Keratinocyte (primary cell): ENCODE measurements at regions not wholly inside any gene's neighbourhood (a gene's known extent, or its start where the extent isn't known, plus 50 kb on each side); places are given as distances from the start of the nearest gene placed in this dataset.

Experiments
- DNase-seq: peaks from one replicate; pipeline ENCODE4 v3.0.0-alpha.2; 2011; ENCODE audit warnings: low read depth, missing footprints, low spot score
- FAIRE-seq: peaks from 2 replicates; lab custom pipeline; 2011; peaks lifted over from hg19 to GRCh38; lab: Jason Lieb, UNC
- H2AFZ ChIP-seq: 2 replicates; pipeline ENCODE4 v1.6.0; 2012; ENCODE audit warnings: low read length, control low read depth, inconsistent platforms; ENCODE audit not compliant: control insufficient read depth
- H3K27ac ChIP-seq: 2 replicates; pipeline ENCODE4 v1.5.1; 2011; ENCODE audit warnings: low read length; ENCODE audit not compliant: control insufficient read depth, insufficient read depth
- H3K27me3 ChIP-seq: 3 replicates; pipeline ENCODE4 v1.6.0; 2011; ENCODE audit warnings: low read length; ENCODE audit not compliant: control insufficient read depth, insufficient read depth; ENCODE audit errors: extremely low read depth
- H3K36me3 ChIP-seq, 2 experiments: 2 replicates in 1 of 2; 3 replicates in 1 of 2; pipeline ENCODE4 v1.5.1; 2011; ENCODE audit warnings: low read length in 2 of 2, mild to moderate bottlenecking in 1 of 2; ENCODE audit not compliant: control insufficient read depth in 2 of 2, insufficient read depth in 2 of 2; ENCODE audit errors: extremely low read depth in 1 of 2
- H3K4me1 ChIP-seq: 3 replicates; pipeline ENCODE4 v1.5.1; 2011; ENCODE audit warnings: low read length; ENCODE audit not compliant: control insufficient read depth, insufficient read depth; ENCODE audit errors: extremely low read depth
- H3K4me2 ChIP-seq: 3 replicates; pipeline ENCODE4 v1.6.0; 2011; ENCODE audit warnings: low read depth, low read length; ENCODE audit not compliant: control insufficient read depth, insufficient read depth; ENCODE audit errors: extremely low read depth
- H3K4me3 ChIP-seq, 3 experiments: fragments of 200-600 bp in 1 of 3; sonication (generic) in 1 of 3; 2 replicates in 2 of 3; 3 replicates in 1 of 3; pipeline ENCODE4 v1.5.1; 2011 to 2016; ENCODE audit warnings: low read length in 3 of 3, mild to moderate bottlenecking in 3 of 3, control low read depth in 2 of 3, inconsistent platforms in 1 of 3, low read depth in 1 of 3, mixed read lengths in 1 of 3, mixed run types in 1 of 3, moderate library complexity in 1 of 3; ENCODE audit not compliant: control insufficient read depth in 2 of 3, insufficient read depth in 2 of 3; ENCODE audit errors: extremely low read depth in 1 of 3
- H3K79me2 ChIP-seq: 2 replicates; pipeline ENCODE4 v1.6.0; 2012; ENCODE audit warnings: low read length; ENCODE audit not compliant: control insufficient read depth, insufficient read depth
- H3K9ac ChIP-seq: 3 replicates; pipeline ENCODE4 v1.6.0; 2011; ENCODE audit warnings: low read length; ENCODE audit not compliant: control insufficient read depth, insufficient read depth; ENCODE audit errors: extremely low read depth
- H3K9me1 ChIP-seq: 3 replicates; pipeline ENCODE4 v1.6.0; 2011; ENCODE audit warnings: low read length; ENCODE audit not compliant: control insufficient read depth, insufficient read depth; ENCODE audit errors: extremely low read depth
- H3K9me3 ChIP-seq: 2 replicates; pipeline ENCODE4 v1.5.1; 2012; ENCODE audit warnings: low read depth, low read length; ENCODE audit not compliant: control insufficient read depth
- H4K20me1 ChIP-seq: 3 replicates; pipeline ENCODE4 v1.6.0; 2011; ENCODE audit warnings: low read length; ENCODE audit not compliant: control insufficient read depth, insufficient read depth; ENCODE audit errors: extremely low read depth
- EZH2 ChIP-seq: IDR thresholded peaks from one replicate; pipeline ENCODE4 v1.6.1; 2012; ENCODE audit warnings: inconsistent platforms, mild to moderate bottlenecking, low read length, moderate library complexity
- dilution Hi-C: fragments of 300-500 bp; cut with MboI; formaldehyde crosslinking; loops from one replicate; pipeline ENCODE4 v1.7.0; 2020; ENCODE audit warnings: low sequenced_read_pairs; ENCODE audit not compliant: extremely low pct_ligation_motif_present
- TF ChIP-seq, protein P1 (sequence below), 3 experiments: IDR thresholded peaks in 1 of 3; conservative IDR thresholded peaks in 1 of 3; optimal IDR thresholded peaks in 1 of 3; 2 replicates in 2 of 3; 3 replicates in 1 of 3; pipeline versions ENCODE3 to v1.5.1; 2011; ENCODE audit warnings: low read length in 3 of 3, mild to moderate bottlenecking in 3 of 3, moderate library complexity in 2 of 3, control low read depth in 1 of 3, inconsistent platforms in 1 of 3; ENCODE audit not compliant: insufficient read depth in 2 of 3; ENCODE audit errors: extremely low read depth in 1 of 3

DNA sequence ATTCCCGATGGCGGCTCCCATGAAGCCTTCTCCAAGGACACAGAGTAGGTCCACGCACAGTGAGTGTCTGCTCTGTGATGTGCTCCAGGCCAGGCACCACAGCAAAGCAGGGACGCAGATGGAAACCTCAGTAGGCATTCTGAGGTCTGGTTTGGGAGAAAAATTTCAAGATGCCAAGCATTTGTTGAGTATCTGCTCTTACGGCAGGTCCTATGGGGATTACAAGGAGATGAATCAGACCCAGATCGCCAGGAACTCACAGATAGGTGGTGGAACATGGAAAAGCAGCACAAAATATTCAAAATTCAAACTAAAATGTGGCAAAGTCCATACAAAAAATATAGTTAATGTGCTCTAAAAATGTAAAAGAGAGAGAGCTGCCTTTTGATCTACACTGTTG lies 684.9 kb upstream of the TMEM132C start:
- H3K4me3 ChIP-seq, result no peak overlapping the region
- no peak overlapping the region for H3K9ac ChIP-seq
- H3K27ac ChIP-seq, result no peak overlapping the region
- no peaks in the 10 kb centered on the region for H3K36me3 ChIP-seq
- H4K20me1 ChIP-seq, result no peaks in the 10 kb centered on the region
- H3K79me2 ChIP-seq, result no peaks in the 10 kb centered on the region
- H3K27me3 ChIP-seq, result no peaks in the 10 kb centered on the region
- H3K4me2 ChIP-seq, result no peak overlapping the region
- dilution Hi-C loops, result no loop called here
- H3K9me3 ChIP-seq, result no peaks in the 10 kb centered on the region
- H3K9me1 ChIP-seq, result no peaks in the 10 kb centered on the region
- no peak for TF ChIP-seq EZH2
- TF ChIP-seq, protein P1, sequence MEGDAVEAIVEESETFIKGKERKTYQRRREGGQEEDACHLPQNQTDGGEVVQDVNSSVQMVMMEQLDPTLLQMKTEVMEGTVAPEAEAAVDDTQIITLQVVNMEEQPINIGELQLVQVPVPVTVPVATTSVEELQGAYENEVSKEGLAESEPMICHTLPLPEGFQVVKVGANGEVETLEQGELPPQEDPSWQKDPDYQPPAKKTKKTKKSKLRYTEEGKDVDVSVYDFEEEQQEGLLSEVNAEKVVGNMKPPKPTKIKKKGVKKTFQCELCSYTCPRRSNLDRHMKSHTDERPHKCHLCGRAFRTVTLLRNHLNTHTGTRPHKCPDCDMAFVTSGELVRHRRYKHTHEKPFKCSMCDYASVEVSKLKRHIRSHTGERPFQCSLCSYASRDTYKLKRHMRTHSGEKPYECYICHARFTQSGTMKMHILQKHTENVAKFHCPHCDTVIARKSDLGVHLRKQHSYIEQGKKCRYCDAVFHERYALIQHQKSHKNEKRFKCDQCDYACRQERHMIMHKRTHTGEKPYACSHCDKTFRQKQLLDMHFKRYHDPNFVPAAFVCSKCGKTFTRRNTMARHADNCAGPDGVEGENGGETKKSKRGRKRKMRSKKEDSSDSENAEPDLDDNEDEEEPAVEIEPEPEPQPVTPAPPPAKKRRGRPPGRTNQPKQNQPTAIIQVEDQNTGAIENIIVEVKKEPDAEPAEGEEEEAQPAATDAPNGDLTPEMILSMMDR (optimal IDR thresholded peaks at IDR 0.05 in 1 of 3, IDR thresholded peaks at IDR 0.05 in 1 of 3, conservative IDR thresholded peaks at IDR 0.05 in 1 of 3; ENCODE audit: extremely low read depth in 1 of 3, insufficient read depth in 2 of 3, low read length in 3 of 3), result no peak
- no peaks in the 10 kb centered on the region for H3K4me1 ChIP-seq
- no peak overlapping the region for H2AFZ ChIP-seq
- DNase-seq (no peak), FAIRE-seq (no peak)

DNA sequence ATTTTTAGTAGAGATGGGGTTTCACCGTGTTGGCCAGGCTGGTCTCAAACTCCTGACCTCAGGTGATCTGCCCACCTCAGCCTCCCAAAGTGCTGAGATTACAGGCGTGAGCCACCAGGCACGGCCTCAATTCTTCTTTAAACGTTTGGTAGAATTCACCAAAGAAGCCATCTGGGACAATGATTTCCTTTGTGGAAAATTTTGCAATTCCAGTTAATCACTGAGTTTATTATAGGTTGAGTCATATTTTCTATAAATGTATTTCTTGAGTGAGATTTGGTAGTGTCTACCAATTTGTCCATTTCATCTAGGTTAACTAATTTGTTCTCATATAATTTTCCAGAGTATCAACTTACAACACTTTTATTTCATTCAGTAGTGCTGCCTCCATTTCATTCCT lies 683.9 kb upstream of the TMEM132C start:
- FAIRE-seq, result no peak
- Histone ChIP-seq H3K4me3 (no peak overlapping the region), H3K27ac (no peak overlapping the region), H3K4me1 (no peaks in the 10 kb centered on the region), H2AFZ (no peak overlapping the region), H3K79me2 (no peaks in the 10 kb centered on the region), H3K9me3 (no peaks in the 10 kb centered on the region), H3K9ac (no peak overlapping the region), H3K4me2 (no peak overlapping the region), H4K20me1 (no peaks in the 10 kb centered on the region), H3K36me3 (no peaks in the 10 kb centered on the region), H3K9me1 (no peaks in the 10 kb centered on the region), H3K27me3 (no peaks in the 10 kb centered on the region)
- dilution Hi-C loops, result no loop called here
- no peak for TF ChIP-seq EZH2
- TF ChIP-seq, protein P1 (optimal IDR thresholded peaks at IDR 0.05 in 1 of 3, IDR thresholded peaks at IDR 0.05 in 1 of 3, conservative IDR thresholded peaks at IDR 0.05 in 1 of 3; ENCODE audit: extremely low read depth in 1 of 3, insufficient read depth in 2 of 3, low read length in 3 of 3), result no peak
- DNase-seq, result no peak
